ENCODE measurements at regions not wholly inside any gene's neighbourhood (a gene's known extent, or its start where the extent isn't known, plus 50 kb on each side); places are given as distances from the start of the nearest gene placed in this dataset.

DNA sequence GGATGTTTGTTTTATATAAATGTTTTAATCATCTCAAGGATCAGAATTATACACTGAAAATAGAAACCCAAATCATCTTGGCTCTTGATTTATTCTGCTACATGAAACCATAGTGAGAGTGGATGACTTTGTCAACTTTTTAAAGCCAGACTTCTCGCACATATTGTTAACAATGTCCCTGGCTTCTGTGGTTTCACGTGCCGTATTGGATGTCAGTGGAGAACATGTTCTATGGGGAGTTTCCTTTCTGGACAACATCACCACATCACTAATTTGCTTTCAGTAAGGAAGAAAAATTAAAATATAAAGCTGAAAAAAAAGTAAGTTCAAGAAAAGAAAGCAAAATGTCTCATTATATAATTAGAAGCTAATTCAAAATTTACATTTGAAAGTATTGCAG is 297.1 kb upstream of the MME start:
- Mint-ChIP-seq H3K36me3 (no peaks in the 10 kb centered on the region), H3K4me3 (no peak overlapping the region), H3K9me3 (no peaks in the 10 kb centered on the region), H3K27me3 (ENCODE audit: low read depth) (no peaks in the 10 kb centered on the region), H3K4me1 (peaks cover 2% of the 10 kb centered on the region; the same call in 1 of the 2 replicates), H3K27ac (no peak overlapping the region)
- TF ChIP-seq OVOL2 (CRISPR knock-in tag; IDR thresholded peaks at IDR 0.05; ENCODE audit: borderline replicate concordance) = no peak
- TF ChIP-seq CREM (CRISPR knock-in tag; IDR thresholded peaks at IDR 0.05) = no peak
- TF ChIP-seq NR3C1 (CRISPR knock-in tag; conservative IDR thresholded peaks at IDR 0.05; ENCODE audit: low read depth) = no peak
- no peak for TF ChIP-seq PRRX2 (CRISPR knock-in tag; IDR thresholded peaks at IDR 0.05)
- TF ChIP-seq NFYB (CRISPR knock-in tag; conservative IDR thresholded peaks at IDR 0.05; ENCODE audit: low read depth) = no peak
- no peak for TF ChIP-seq CREB1 (CRISPR knock-in tag; IDR thresholded peaks at IDR 0.05)
- TF ChIP-seq, protein P1, sequence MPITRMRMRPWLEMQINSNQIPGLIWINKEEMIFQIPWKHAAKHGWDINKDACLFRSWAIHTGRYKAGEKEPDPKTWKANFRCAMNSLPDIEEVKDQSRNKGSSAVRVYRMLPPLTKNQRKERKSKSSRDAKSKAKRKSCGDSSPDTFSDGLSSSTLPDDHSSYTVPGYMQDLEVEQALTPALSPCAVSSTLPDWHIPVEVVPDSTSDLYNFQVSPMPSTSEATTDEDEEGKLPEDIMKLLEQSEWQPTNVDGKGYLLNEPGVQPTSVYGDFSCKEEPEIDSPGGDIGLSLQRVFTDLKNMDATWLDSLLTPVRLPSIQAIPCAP (CRISPR knock-in tag; IDR thresholded peaks at IDR 0.05) = no peak
- TF ChIP-seq GRHL2 (CRISPR knock-in tag; IDR thresholded peaks at IDR 0.05; ENCODE audit: insufficient replicate concordance, severe bottlenecking) = no peak
- no peak for TF ChIP-seq RORB (CRISPR knock-in tag; IDR thresholded peaks at IDR 0.05)
- TF ChIP-seq, protein P2, sequence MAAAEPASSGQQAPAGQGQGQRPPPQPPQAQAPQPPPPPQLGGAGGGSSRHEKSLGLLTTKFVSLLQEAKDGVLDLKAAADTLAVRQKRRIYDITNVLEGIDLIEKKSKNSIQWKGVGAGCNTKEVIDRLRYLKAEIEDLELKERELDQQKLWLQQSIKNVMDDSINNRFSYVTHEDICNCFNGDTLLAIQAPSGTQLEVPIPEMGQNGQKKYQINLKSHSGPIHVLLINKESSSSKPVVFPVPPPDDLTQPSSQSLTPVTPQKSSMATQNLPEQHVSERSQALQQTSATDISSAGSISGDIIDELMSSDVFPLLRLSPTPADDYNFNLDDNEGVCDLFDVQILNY (CRISPR knock-in tag; IDR thresholded peaks at IDR 0.05) = no peak
- TF ChIP-seq, protein P3, sequence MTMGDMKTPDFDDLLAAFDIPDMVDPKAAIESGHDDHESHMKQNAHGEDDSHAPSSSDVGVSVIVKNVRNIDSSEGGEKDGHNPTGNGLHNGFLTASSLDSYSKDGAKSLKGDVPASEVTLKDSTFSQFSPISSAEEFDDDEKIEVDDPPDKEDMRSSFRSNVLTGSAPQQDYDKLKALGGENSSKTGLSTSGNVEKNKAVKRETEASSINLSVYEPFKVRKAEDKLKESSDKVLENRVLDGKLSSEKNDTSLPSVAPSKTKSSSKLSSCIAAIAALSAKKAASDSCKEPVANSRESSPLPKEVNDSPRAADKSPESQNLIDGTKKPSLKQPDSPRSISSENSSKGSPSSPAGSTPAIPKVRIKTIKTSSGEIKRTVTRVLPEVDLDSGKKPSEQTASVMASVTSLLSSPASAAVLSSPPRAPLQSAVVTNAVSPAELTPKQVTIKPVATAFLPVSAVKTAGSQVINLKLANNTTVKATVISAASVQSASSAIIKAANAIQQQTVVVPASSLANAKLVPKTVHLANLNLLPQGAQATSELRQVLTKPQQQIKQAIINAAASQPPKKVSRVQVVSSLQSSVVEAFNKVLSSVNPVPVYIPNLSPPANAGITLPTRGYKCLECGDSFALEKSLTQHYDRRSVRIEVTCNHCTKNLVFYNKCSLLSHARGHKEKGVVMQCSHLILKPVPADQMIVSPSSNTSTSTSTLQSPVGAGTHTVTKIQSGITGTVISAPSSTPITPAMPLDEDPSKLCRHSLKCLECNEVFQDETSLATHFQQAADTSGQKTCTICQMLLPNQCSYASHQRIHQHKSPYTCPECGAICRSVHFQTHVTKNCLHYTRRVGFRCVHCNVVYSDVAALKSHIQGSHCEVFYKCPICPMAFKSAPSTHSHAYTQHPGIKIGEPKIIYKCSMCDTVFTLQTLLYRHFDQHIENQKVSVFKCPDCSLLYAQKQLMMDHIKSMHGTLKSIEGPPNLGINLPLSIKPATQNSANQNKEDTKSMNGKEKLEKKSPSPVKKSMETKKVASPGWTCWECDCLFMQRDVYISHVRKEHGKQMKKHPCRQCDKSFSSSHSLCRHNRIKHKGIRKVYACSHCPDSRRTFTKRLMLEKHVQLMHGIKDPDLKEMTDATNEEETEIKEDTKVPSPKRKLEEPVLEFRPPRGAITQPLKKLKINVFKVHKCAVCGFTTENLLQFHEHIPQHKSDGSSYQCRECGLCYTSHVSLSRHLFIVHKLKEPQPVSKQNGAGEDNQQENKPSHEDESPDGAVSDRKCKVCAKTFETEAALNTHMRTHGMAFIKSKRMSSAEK (CRISPR knock-in tag; IDR thresholded peaks at IDR 0.05; ENCODE audit: borderline replicate concordance) = no peak
- TF ChIP-seq, protein P4, sequence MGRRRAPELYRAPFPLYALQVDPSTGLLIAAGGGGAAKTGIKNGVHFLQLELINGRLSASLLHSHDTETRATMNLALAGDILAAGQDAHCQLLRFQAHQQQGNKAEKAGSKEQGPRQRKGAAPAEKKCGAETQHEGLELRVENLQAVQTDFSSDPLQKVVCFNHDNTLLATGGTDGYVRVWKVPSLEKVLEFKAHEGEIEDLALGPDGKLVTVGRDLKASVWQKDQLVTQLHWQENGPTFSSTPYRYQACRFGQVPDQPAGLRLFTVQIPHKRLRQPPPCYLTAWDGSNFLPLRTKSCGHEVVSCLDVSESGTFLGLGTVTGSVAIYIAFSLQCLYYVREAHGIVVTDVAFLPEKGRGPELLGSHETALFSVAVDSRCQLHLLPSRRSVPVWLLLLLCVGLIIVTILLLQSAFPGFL (CRISPR knock-in tag; IDR thresholded peaks at IDR 0.05; ENCODE audit: borderline replicate concordance) = no peak
- no peak for TF ChIP-seq FOXP1 (CRISPR knock-in tag; IDR thresholded peaks at IDR 0.05; ENCODE audit: borderline replicate concordance)
- TF ChIP-seq SMAD3 (CRISPR knock-in tag; IDR thresholded peaks at IDR 0.05; ENCODE audit: borderline replicate concordance) = no peak
- TF ChIP-seq, protein P5, sequence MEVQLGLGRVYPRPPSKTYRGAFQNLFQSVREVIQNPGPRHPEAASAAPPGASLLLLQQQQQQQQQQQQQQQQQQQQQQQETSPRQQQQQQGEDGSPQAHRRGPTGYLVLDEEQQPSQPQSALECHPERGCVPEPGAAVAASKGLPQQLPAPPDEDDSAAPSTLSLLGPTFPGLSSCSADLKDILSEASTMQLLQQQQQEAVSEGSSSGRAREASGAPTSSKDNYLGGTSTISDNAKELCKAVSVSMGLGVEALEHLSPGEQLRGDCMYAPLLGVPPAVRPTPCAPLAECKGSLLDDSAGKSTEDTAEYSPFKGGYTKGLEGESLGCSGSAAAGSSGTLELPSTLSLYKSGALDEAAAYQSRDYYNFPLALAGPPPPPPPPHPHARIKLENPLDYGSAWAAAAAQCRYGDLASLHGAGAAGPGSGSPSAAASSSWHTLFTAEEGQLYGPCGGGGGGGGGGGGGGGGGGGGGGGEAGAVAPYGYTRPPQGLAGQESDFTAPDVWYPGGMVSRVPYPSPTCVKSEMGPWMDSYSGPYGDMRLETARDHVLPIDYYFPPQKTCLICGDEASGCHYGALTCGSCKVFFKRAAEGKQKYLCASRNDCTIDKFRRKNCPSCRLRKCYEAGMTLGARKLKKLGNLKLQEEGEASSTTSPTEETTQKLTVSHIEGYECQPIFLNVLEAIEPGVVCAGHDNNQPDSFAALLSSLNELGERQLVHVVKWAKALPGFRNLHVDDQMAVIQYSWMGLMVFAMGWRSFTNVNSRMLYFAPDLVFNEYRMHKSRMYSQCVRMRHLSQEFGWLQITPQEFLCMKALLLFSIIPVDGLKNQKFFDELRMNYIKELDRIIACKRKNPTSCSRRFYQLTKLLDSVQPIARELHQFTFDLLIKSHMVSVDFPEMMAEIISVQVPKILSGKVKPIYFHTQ (CRISPR knock-in tag; IDR thresholded peaks at IDR 0.05) = no peak
- TF ChIP-seq, protein P6, sequence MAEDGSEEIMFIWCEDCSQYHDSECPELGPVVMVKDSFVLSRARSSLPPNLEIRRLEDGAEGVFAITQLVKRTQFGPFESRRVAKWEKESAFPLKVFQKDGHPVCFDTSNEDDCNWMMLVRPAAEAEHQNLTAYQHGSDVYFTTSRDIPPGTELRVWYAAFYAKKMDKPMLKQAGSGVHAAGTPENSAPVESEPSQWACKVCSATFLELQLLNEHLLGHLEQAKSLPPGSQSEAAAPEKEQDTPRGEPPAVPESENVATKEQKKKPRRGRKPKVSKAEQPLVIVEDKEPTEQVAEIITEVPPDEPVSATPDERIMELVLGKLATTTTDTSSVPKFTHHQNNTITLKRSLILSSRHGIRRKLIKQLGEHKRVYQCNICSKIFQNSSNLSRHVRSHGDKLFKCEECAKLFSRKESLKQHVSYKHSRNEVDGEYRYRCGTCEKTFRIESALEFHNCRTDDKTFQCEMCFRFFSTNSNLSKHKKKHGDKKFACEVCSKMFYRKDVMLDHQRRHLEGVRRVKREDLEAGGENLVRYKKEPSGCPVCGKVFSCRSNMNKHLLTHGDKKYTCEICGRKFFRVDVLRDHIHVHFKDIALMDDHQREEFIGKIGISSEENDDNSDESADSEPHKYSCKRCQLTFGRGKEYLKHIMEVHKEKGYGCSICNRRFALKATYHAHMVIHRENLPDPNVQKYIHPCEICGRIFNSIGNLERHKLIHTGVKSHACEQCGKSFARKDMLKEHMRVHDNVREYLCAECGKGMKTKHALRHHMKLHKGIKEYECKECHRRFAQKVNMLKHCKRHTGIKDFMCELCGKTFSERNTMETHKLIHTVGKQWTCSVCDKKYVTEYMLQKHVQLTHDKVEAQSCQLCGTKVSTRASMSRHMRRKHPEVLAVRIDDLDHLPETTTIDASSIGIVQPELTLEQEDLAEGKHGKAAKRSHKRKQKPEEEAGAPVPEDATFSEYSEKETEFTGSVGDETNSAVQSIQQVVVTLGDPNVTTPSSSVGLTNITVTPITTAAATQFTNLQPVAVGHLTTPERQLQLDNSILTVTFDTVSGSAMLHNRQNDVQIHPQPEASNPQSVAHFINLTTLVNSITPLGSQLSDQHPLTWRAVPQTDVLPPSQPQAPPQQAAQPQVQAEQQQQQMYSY (CRISPR knock-in tag; IDR thresholded peaks at IDR 0.05) = no peak
- no peak for TF ChIP-seq SMAD4 (CRISPR knock-in tag; IDR thresholded peaks at IDR 0.05)
- TF ChIP-seq, protein P7, sequence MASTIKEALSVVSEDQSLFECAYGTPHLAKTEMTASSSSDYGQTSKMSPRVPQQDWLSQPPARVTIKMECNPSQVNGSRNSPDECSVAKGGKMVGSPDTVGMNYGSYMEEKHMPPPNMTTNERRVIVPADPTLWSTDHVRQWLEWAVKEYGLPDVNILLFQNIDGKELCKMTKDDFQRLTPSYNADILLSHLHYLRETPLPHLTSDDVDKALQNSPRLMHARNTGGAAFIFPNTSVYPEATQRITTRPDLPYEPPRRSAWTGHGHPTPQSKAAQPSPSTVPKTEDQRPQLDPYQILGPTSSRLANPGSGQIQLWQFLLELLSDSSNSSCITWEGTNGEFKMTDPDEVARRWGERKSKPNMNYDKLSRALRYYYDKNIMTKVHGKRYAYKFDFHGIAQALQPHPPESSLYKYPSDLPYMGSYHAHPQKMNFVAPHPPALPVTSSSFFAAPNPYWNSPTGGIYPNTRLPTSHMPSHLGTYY (CRISPR knock-in tag; IDR thresholded peaks at IDR 0.05) = no peak
- POLR2A ChIA-PET = no interaction called here
- DNase-seq (ENCODE audit: low spot score) = no peak
- no peak for ATAC-seq
- CTCF ChIA-PET = no interaction called here

All from WTC11 (cell line).